ENCODE measurements at regions not wholly inside any gene's neighbourhood (a gene's known extent, or its start where the extent isn't known, plus 50 kb on each side); places are given as distances from the start of the nearest gene placed in this dataset.
"Not testable (repeated sequence)": the region's sequence is repeated elsewhere in the genome, so short reads cannot be mapped to it uniquely, and the experiment has no call there.

DNA sequence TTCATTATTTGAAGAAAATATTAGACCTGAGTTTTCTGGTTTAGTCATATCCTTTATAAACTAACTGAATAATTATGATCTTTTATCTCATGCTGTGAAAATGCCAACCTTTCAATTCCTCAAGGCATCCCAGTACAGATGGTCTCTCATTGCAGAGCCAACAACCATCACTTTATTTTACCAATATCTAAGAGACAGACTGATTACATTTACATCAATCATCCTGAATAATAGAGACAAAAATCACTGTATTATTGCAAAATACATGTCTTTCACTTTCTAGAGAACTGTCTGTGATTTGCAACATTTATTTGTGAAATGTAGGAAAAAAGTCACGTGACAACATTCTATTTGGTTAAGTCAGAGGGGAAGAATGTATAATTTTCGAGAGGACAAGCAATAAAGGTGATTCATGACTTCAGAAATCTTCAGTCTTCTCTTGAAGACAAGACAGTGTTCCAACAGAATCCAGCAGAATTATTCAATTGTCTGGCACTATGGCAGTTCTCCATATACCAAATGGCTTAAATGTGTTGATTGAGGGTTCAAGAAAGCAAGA is 503.6 kb upstream of the SYT4 start:
- ATAC-seq (ENCODE audit: poor library complexity) (no peak), DNase-seq (no peak)
- Mint-ChIP-seq H3K4me3 (no peak overlapping the region), H3K27me3 (no peaks in the 10 kb centered on the region), H3K36me3 (ENCODE audit: low read depth) (no peaks in the 10 kb centered on the region), H3K4me1 (ENCODE audit: low read depth) (no peaks in the 10 kb centered on the region), H3K9me3 (peaks cover 2% of the 10 kb centered on the region), H3K27ac (no peak overlapping the region)
- ChIA-PET POLR2A (no interaction called here), CTCF (no interaction called here)
- intact Hi-C loops (cut with DNase I, micrococcal nuclease): no loop called here
- TF ChIP-seq, protein P1, sequence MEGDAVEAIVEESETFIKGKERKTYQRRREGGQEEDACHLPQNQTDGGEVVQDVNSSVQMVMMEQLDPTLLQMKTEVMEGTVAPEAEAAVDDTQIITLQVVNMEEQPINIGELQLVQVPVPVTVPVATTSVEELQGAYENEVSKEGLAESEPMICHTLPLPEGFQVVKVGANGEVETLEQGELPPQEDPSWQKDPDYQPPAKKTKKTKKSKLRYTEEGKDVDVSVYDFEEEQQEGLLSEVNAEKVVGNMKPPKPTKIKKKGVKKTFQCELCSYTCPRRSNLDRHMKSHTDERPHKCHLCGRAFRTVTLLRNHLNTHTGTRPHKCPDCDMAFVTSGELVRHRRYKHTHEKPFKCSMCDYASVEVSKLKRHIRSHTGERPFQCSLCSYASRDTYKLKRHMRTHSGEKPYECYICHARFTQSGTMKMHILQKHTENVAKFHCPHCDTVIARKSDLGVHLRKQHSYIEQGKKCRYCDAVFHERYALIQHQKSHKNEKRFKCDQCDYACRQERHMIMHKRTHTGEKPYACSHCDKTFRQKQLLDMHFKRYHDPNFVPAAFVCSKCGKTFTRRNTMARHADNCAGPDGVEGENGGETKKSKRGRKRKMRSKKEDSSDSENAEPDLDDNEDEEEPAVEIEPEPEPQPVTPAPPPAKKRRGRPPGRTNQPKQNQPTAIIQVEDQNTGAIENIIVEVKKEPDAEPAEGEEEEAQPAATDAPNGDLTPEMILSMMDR (IDR thresholded peaks at IDR 0.05): no peak
- no peak overlapping the region for H3K27ac ChIP-seq (ENCODE audit: low read depth in 1 of 2, low read length in 2 of 2)
- no peaks in the 10 kb centered on the region for H3K9me3 ChIP-seq (ENCODE audit: control insufficient read depth in 1 of 2, insufficient read depth in 1 of 2, low read length in 2 of 2)
- H3K27me3 ChIP-seq (ENCODE audit: control insufficient read depth in 1 of 2, insufficient read depth in 2 of 2, low read length in 2 of 2): no peaks in the 10 kb centered on the region
- H3K36me3 ChIP-seq (ENCODE audit: insufficient read depth, low read length): no peaks in the 10 kb centered on the region
- H3K4me3 ChIP-seq (ENCODE audit: low read length): no peak overlapping the region
- H3K4me1 ChIP-seq (ENCODE audit: insufficient read depth, low read length): no peaks in the 10 kb centered on the region

DNA sequence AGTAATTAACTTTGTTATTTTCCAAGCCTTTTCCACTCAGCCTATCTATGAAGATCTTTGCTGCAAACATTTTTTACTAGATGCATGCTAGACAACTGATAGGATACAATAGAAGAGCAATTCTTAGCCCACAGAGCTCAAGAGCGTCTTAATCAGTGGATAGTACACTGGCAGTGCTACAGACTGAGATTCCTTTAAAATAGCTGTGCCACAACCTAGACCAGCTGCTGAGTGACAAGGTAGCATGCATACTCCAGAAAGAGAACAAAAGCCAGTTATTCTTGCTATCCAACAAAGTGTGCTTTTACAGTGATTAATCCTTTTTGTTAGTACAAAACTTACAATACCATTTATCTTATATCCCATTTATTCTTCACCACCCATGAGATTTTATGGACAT is 507.9 kb upstream of the SYT4 start:
- Histone ChIP-seq H3K9me3 (ENCODE audit: control insufficient read depth in 1 of 2, insufficient read depth in 1 of 2, low read length in 2 of 2) (peaks cover 0 to 3% of the 10 kb centered on the region in 2 experiments), H3K4me1 (ENCODE audit: insufficient read depth, low read length) (no peaks in the 10 kb centered on the region), H3K27me3 (ENCODE audit: control insufficient read depth in 1 of 2, insufficient read depth in 2 of 2, low read length in 2 of 2) (no peaks in the 10 kb centered on the region), H3K4me3 (ENCODE audit: low read length) (no peak overlapping the region), H3K27ac (ENCODE audit: low read depth in 1 of 2, low read length in 2 of 2) (no peak overlapping the region), H3K36me3 (ENCODE audit: insufficient read depth, low read length) (no peaks in the 10 kb centered on the region)
- TF ChIP-seq, protein P1 (IDR thresholded peaks at IDR 0.05): no peak
- ATAC-seq (ENCODE audit: poor library complexity) (no peak), DNase-seq (no peak)
- ChIA-PET POLR2A (no interaction called here), CTCF (no interaction called here)
- Mint-ChIP-seq H3K4me3 (no peak overlapping the region), H3K36me3 (ENCODE audit: low read depth) (no peaks in the 10 kb centered on the region), H3K27ac (no peak overlapping the region), H3K27me3 (no peaks in the 10 kb centered on the region), H3K4me1 (ENCODE audit: low read depth) (no peaks in the 10 kb centered on the region), H3K9me3 (peaks cover 2% of the 10 kb centered on the region)
- intact Hi-C loops (cut with DNase I, micrococcal nuclease): no loop called here

DNA sequence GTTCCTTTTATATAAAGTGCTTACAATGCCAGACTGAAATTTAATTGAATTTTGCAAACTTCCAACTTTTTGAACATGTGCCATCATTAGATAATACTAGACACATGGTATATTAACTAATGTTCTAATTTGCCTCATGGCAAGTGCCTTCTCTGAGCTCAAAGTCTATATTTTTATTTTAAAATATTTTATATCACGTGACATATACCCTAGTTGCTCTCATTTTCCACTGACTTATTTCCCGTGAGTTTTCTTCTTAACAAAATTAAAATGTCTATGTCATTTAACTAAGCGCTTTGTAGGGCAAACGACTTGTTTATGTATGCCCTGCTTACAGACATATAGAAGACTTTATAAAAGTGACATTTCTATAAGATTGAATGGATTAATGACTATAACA is 509.6 kb upstream of the SYT4 start:
- TF ChIP-seq, protein P1 (IDR thresholded peaks at IDR 0.05): no peak
- Histone ChIP-seq H3K27me3 (ENCODE audit: control insufficient read depth in 1 of 2, insufficient read depth in 2 of 2, low read length in 2 of 2) (no peaks in the 10 kb centered on the region), H3K4me1 (ENCODE audit: insufficient read depth, low read length) (no peaks in the 10 kb centered on the region), H3K9me3 (ENCODE audit: control insufficient read depth in 1 of 2, insufficient read depth in 1 of 2, low read length in 2 of 2) (peaks cover 0 to 3% of the 10 kb centered on the region in 2 experiments), H3K27ac (ENCODE audit: low read depth in 1 of 2, low read length in 2 of 2) (no peak overlapping the region), H3K4me3 (ENCODE audit: low read length) (no peak overlapping the region), H3K36me3 (ENCODE audit: insufficient read depth, low read length) (no peaks in the 10 kb centered on the region)
- intact Hi-C loops (cut with DNase I, micrococcal nuclease): no loop called here
- no peaks in the 10 kb centered on the region for H3K9me3 Mint-ChIP-seq
- H3K27me3 Mint-ChIP-seq: no peaks in the 10 kb centered on the region
- H3K4me1 Mint-ChIP-seq (ENCODE audit: low read depth): no peaks in the 10 kb centered on the region
- ATAC-seq (ENCODE audit: poor library complexity) (no peak), DNase-seq (no peak)
- no peak overlapping the region for H3K4me3 Mint-ChIP-seq
- CTCF ChIA-PET: no interaction called here
- H3K27ac Mint-ChIP-seq: no peak overlapping the region
- no peaks in the 10 kb centered on the region for H3K36me3 Mint-ChIP-seq (ENCODE audit: low read depth)
- POLR2A ChIA-PET: no interaction called here

DNA sequence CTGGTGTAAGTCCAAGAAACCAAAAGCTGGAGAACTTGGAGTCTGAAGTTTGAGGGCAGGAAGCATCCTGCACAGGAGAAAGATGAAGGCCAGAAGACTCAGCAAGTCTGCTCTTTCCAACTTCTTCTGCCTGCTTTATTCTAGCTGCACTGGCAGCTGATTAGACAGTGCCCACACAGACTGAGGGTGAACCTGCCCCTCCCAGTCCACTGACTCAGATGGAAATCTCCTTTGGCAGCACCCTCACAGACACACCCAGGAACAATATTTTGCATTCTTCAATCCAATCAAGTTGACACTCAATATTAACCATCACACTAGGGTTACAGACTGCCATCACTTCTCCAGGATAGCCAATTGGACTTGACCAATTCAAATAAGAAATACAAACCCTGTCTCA is 510.4 kb upstream of the SYT4 start:
- H3K27ac Mint-ChIP-seq; H3K36me3 ChIP-seq (ENCODE audit: insufficient read depth, low read length); H3K27me3 Mint-ChIP-seq; H3K9me3 Mint-ChIP-seq; H3K4me3 Mint-ChIP-seq; DNase-seq; H3K4me1 Mint-ChIP-seq (ENCODE audit: low read depth); H3K4me3 ChIP-seq (ENCODE audit: low read length); H3K36me3 Mint-ChIP-seq (ENCODE audit: low read depth); POLR2A ChIA-PET; ATAC-seq (ENCODE audit: poor library complexity); H3K9me3 ChIP-seq (ENCODE audit: control insufficient read depth in 1 of 2, insufficient read depth in 1 of 2, low read length in 2 of 2); H3K27ac ChIP-seq (ENCODE audit: low read depth in 1 of 2, low read length in 2 of 2); intact Hi-C loops (cut with DNase I, micrococcal nuclease); H3K4me1 ChIP-seq (ENCODE audit: insufficient read depth, low read length); H3K27me3 ChIP-seq (ENCODE audit: control insufficient read depth in 1 of 2, insufficient read depth in 2 of 2, low read length in 2 of 2); CTCF ChIA-PET: not testable (repeated sequence)
